ENCODE measurements at regions not wholly inside any gene's neighbourhood (a gene's known extent, or its start where the extent isn't known, plus 50 kb on each side); places are given as distances from the start of the nearest gene placed in this dataset.

DNA sequence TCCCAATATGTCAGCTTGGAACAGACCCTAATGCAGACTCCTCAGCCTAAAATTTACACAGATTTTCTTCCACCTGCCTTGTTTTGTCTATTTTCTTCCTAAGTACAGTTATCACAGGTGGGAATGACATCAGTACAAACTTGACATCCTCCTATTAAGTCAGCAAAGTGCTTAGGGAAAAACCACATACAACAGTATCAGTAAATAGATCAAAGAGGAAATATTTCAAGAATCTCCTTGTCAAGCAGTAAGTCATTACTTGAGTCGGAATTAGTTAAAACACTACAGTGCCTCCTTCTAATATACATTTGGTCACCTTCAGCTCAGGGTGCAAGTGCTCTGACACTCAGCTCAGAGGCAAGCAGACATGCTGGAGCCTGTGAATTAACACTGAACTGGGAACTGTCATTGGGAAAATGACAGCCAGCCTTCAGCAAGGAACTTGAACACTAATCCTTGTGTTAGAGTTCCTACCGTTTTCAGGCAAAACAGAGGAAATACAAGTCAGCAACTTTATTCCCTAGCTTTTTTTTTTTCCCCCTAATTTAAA lies 394.3 kb upstream of the HTR2A start:
- H3K27ac ChIP-seq (ENCODE audit: low read depth, low read length) = no peak overlapping the region
- no peaks in the 10 kb centered on the region for H3K36me3 ChIP-seq (ENCODE audit: control insufficient read depth, insufficient read depth, low read length)
- DNase-seq (ENCODE audit: low read depth in 4 of 6, low spot score in 6 of 6) = no peak
- no peaks in the 10 kb centered on the region for H3K9me3 ChIP-seq (ENCODE audit: control insufficient read depth, insufficient read depth, low read length)
- no peak overlapping the region for H3K4me3 ChIP-seq (ENCODE audit: low read depth, low read length)
- no peaks in the 10 kb centered on the region for H3K27me3 ChIP-seq (ENCODE audit: control insufficient read depth, insufficient read depth, low read length)
- no peaks in the 10 kb centered on the region for H3K4me1 ChIP-seq (ENCODE audit: control insufficient read depth, insufficient read depth, low read length)
- WGBS (ENCODE audit: insufficient coverage) = 13% methylated on average over 2 of the region's 2 CpGs

DNA sequence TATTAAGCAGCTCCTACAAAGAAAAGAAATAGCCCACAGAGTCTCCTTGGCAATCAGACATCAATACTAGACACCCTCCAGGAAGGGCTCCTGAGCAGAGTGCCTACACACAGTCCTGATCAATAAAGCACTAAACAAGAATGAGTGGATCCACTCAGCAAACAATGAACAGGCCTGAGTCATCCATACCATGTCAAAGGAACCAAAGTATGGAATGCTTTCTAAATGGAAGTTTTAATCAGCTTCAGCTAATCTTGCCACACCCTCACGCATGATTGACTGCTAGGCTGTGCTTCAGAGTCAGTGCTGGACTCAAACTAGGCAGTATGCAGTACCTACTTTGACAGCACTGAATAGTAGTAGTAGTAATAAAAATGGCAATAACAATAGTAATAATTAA lies 392.7 kb upstream of the HTR2A start:
- Histone ChIP-seq H3K36me3 (ENCODE audit: control insufficient read depth, insufficient read depth, low read length) (no peaks in the 10 kb centered on the region), H3K4me1 (ENCODE audit: control insufficient read depth, insufficient read depth, low read length) (no peaks in the 10 kb centered on the region), H3K4me3 (ENCODE audit: low read depth, low read length) (no peak overlapping the region), H3K27me3 (ENCODE audit: control insufficient read depth, insufficient read depth, low read length) (no peaks in the 10 kb centered on the region), H3K27ac (ENCODE audit: low read depth, low read length) (no peak overlapping the region), H3K9me3 (ENCODE audit: control insufficient read depth, insufficient read depth, low read length) (no peaks in the 10 kb centered on the region)
- no CpG with 5 or more reads among the region's 1 CpG for WGBS (ENCODE audit: insufficient coverage)
- peak in 1 of 6 donors; percentile 43 for DNase-seq (ENCODE audit: low read depth in 4 of 6, low spot score in 6 of 6)

- 58% methylated on average over 2 of the region's 5 CpGs for WGBS (ENCODE audit: insufficient coverage)
- H3K27ac ChIP-seq (ENCODE audit: low read depth, low read length) = no peak overlapping the region
- H3K9me3 ChIP-seq (ENCODE audit: control insufficient read depth, insufficient read depth, low read length) = no peaks in the 10 kb centered on the region
Measured at GRCh38 chr13:47288546-47288945, 391.7 kb upstream of the HTR2A start.

GRCh38 chr13:47287291-47287751 lies 390.5 kb upstream of the HTR2A start:
- H3K36me3 ChIP-seq (ENCODE audit: control insufficient read depth, insufficient read depth, low read length) = no peaks in the 10 kb centered on the region
- no peak for DNase-seq (ENCODE audit: low read depth in 4 of 6, low spot score in 6 of 6)
- H3K4me1 ChIP-seq (ENCODE audit: control insufficient read depth, insufficient read depth, low read length) = no peaks in the 10 kb centered on the region
- H3K9me3 ChIP-seq (ENCODE audit: control insufficient read depth, insufficient read depth, low read length) = no peaks in the 10 kb centered on the region
- WGBS (ENCODE audit: insufficient coverage) = no CpG with 5 or more reads among the region's 1 CpG
- no peak overlapping the region for H3K4me3 ChIP-seq (ENCODE audit: low read depth, low read length)
- H3K27ac ChIP-seq (ENCODE audit: low read depth, low read length) = no peak overlapping the region
- H3K27me3 ChIP-seq (ENCODE audit: control insufficient read depth, insufficient read depth, low read length) = no peaks in the 10 kb centered on the region

More at GRCh38 chr13:47288546-47288945, 391.7 kb upstream of the HTR2A start:
- Histone ChIP-seq H3K36me3 (ENCODE audit: control insufficient read depth, insufficient read depth, low read length) (no peaks in the 10 kb centered on the region), H3K4me3 (ENCODE audit: low read depth, low read length) (no peak overlapping the region), H3K4me1 (ENCODE audit: control insufficient read depth, insufficient read depth, low read length) (no peaks in the 10 kb centered on the region), H3K27me3 (ENCODE audit: control insufficient read depth, insufficient read depth, low read length) (no peaks in the 10 kb centered on the region)
- no peak for DNase-seq (ENCODE audit: low read depth in 4 of 6, low spot score in 6 of 6)

- Histone ChIP-seq H3K36me3 (ENCODE audit: control insufficient read depth, insufficient read depth, low read length) (no peaks in the 10 kb centered on the region), H3K27me3 (ENCODE audit: control insufficient read depth, insufficient read depth, low read length) (no peaks in the 10 kb centered on the region), H3K9me3 (ENCODE audit: control insufficient read depth, insufficient read depth, low read length) (no peaks in the 10 kb centered on the region), H3K27ac (ENCODE audit: low read depth, low read length) (no peak overlapping the region), H3K4me3 (ENCODE audit: low read depth, low read length) (no peak overlapping the region), H3K4me1 (ENCODE audit: control insufficient read depth, insufficient read depth, low read length) (no peaks in the 10 kb centered on the region)
- DNase-seq (ENCODE audit: low read depth in 4 of 6, low spot score in 6 of 6) = no peak
- WGBS (ENCODE audit: insufficient coverage) = 94% methylated on average over 2 of the region's 2 CpGs
Measured at GRCh38 chr13:47281991-47282390, 385.1 kb upstream of the HTR2A start.

GRCh38 chr13:47279920-47280319 lies 383.1 kb upstream of the HTR2A start:
- Histone ChIP-seq H3K4me3 (ENCODE audit: low read depth, low read length) (no peak overlapping the region), H3K9me3 (ENCODE audit: control insufficient read depth, insufficient read depth, low read length) (no peaks in the 10 kb centered on the region), H3K27me3 (ENCODE audit: control insufficient read depth, insufficient read depth, low read length) (no peaks in the 10 kb centered on the region), H3K27ac (ENCODE audit: low read depth, low read length) (no peak overlapping the region), H3K4me1 (ENCODE audit: control insufficient read depth, insufficient read depth, low read length) (no peaks in the 10 kb centered on the region), H3K36me3 (ENCODE audit: control insufficient read depth, insufficient read depth, low read length) (no peaks in the 10 kb centered on the region)
- peak in 1 of 6 donors; percentile 44 for DNase-seq (ENCODE audit: low read depth in 4 of 6, low spot score in 6 of 6)
- WGBS (ENCODE audit: insufficient coverage) = no CpG with 5 or more reads among the region's 1 CpG

- Histone ChIP-seq H3K36me3 (ENCODE audit: control insufficient read depth, insufficient read depth, low read length) (no peaks in the 10 kb centered on the region), H3K27ac (ENCODE audit: low read depth, low read length) (no peak overlapping the region), H3K4me1 (ENCODE audit: control insufficient read depth, insufficient read depth, low read length) (no peaks in the 10 kb centered on the region), H3K27me3 (ENCODE audit: control insufficient read depth, insufficient read depth, low read length) (no peaks in the 10 kb centered on the region), H3K9me3 (ENCODE audit: control insufficient read depth, insufficient read depth, low read length) (no peaks in the 10 kb centered on the region), H3K4me3 (ENCODE audit: low read depth, low read length) (no peak overlapping the region)
- DNase-seq (ENCODE audit: low read depth in 4 of 6, low spot score in 6 of 6) = no peak
- WGBS (ENCODE audit: insufficient coverage) = no CpG with 5 or more reads among the region's 1 CpG
Measured at GRCh38 chr13:47277774-47278173, 380.9 kb upstream of the HTR2A start.

- Histone ChIP-seq H3K36me3 (ENCODE audit: control insufficient read depth, insufficient read depth, low read length) (no peaks in the 10 kb centered on the region), H3K27ac (ENCODE audit: low read depth, low read length) (no peak overlapping the region), H3K4me1 (ENCODE audit: control insufficient read depth, insufficient read depth, low read length) (no peaks in the 10 kb centered on the region), H3K9me3 (ENCODE audit: control insufficient read depth, insufficient read depth, low read length) (no peaks in the 10 kb centered on the region), H3K4me3 (ENCODE audit: low read depth, low read length) (no peak overlapping the region), H3K27me3 (ENCODE audit: control insufficient read depth, insufficient read depth, low read length) (no peaks in the 10 kb centered on the region)
- DNase-seq (ENCODE audit: low read depth in 4 of 6, low spot score in 6 of 6) = no peak
- WGBS (ENCODE audit: insufficient coverage) = no CpG with 5 or more reads among the region's 2 CpGs
Measured at GRCh38 chr13:47268270-47268669, 371.4 kb upstream of the HTR2A start.

- WGBS (ENCODE audit: insufficient coverage) = 33% methylated on average over 1 of the region's 2 CpGs
- H3K27me3 ChIP-seq (ENCODE audit: control insufficient read depth, insufficient read depth, low read length) = no peaks in the 10 kb centered on the region
- H3K27ac ChIP-seq (ENCODE audit: low read depth, low read length) = no peak overlapping the region
- no peaks in the 10 kb centered on the region for H3K9me3 ChIP-seq (ENCODE audit: control insufficient read depth, insufficient read depth, low read length)
- peak in 1 of 6 donors; percentile 23 for DNase-seq (ENCODE audit: low read depth in 4 of 6, low spot score in 6 of 6)
- peaks cover 3% of the 10 kb centered on the region for H3K4me1 ChIP-seq (ENCODE audit: control insufficient read depth, insufficient read depth, low read length)
- H3K4me3 ChIP-seq (ENCODE audit: low read depth, low read length) = no peak overlapping the region
- H3K36me3 ChIP-seq (ENCODE audit: control insufficient read depth, insufficient read depth, low read length) = no peaks in the 10 kb centered on the region
Measured at GRCh38 chr13:47258384-47258783, 361.5 kb upstream of the HTR2A start.

- no CpG with 5 or more reads among the region's 1 CpG for WGBS (ENCODE audit: insufficient coverage)
- Histone ChIP-seq H3K4me1 (ENCODE audit: control insufficient read depth, insufficient read depth, low read length) (peaks cover 3% of the 10 kb centered on the region), H3K4me3 (ENCODE audit: low read depth, low read length) (no peak overlapping the region), H3K36me3 (ENCODE audit: control insufficient read depth, insufficient read depth, low read length) (no peaks in the 10 kb centered on the region), H3K27ac (ENCODE audit: low read depth, low read length) (no peak overlapping the region), H3K27me3 (ENCODE audit: control insufficient read depth, insufficient read depth, low read length) (no peaks in the 10 kb centered on the region), H3K9me3 (ENCODE audit: control insufficient read depth, insufficient read depth, low read length) (no peaks in the 10 kb centered on the region)
- DNase-seq (ENCODE audit: low read depth in 4 of 6, low spot score in 6 of 6) = no peak
Measured at GRCh38 chr13:47256618-47257017, 359.8 kb upstream of the HTR2A start.
